Neuron (in vitro differentiated cells): ENCODE measurements at regions not wholly inside any gene's neighbourhood (a gene's known extent, or its start where the extent isn't known, plus 50 kb on each side); places are given as distances from the start of the nearest gene placed in this dataset.

Experiments
- H2AFZ ChIP-seq: one replicate; pipeline ENCODE4 v1.6.1; 2013; ENCODE audit warnings: low read depth, mild to moderate bottlenecking, inconsistent platforms, low read length, moderate library complexity
- H3K27me3 ChIP-seq: one replicate; pipeline ENCODE4 v1.6.1; 2013; ENCODE audit warnings: low read length; ENCODE audit not compliant: insufficient read depth
- H3K36me3 ChIP-seq: one replicate; pipeline ENCODE4 v1.6.1; 2013; ENCODE audit warnings: low read length; ENCODE audit not compliant: insufficient read depth
- H3K4me1 ChIP-seq: one replicate; pipeline ENCODE4 v1.6.1; 2013; ENCODE audit warnings: low read length; ENCODE audit not compliant: insufficient read depth
- H3K4me3 ChIP-seq: 2 replicates; pipeline ENCODE4 v1.5.1; 2013; ENCODE audit warnings: mild to moderate bottlenecking, low read length, moderate library complexity
- H3K9me3 ChIP-seq: one replicate; pipeline ENCODE4 v1.6.1; 2013; ENCODE audit warnings: low read length

DNA sequence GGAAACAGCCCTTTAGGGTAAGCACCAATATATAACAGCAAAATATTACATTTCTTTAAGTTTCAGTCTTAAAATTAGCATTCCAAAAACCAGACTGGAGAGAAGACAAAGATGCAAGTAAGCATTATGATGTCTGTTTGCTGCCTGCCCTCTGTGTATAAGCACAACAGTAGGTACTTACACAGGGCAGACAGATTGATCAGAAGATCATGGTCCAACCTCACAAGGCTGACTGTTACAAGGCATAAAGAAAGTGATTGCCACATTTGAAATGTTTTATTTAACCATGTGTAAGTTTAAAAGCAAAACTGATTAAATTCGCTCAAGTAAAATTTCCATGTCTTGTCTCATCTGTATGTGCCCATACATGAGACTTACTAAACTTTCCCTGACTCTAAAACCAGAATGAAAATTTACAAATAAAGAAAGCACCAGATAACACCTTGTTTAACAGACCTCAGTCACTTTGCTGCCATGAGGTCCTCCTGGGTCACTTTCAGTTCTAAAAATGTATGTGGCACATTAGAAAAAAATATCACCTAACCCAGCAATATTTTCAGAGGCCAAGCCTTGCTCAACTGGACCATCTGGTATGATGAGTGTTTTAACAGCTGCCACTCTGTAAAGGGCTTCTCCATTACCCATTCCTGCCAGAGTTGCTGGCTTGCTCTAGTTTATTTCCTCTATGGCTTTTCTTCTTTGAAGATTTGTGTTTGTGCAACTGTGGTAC is 297.0 kb downstream of the RBM26 start:
- H3K27me3 ChIP-seq: no peaks in the 10 kb centered on the region
- no peaks in the 10 kb centered on the region for H3K36me3 ChIP-seq
- no peak overlapping the region for H3K4me3 ChIP-seq
- H3K9me3 ChIP-seq: no peaks in the 10 kb centered on the region
- H3K4me1 ChIP-seq: no peaks in the 10 kb centered on the region
- H2AFZ ChIP-seq: no peak overlapping the region

DNA sequence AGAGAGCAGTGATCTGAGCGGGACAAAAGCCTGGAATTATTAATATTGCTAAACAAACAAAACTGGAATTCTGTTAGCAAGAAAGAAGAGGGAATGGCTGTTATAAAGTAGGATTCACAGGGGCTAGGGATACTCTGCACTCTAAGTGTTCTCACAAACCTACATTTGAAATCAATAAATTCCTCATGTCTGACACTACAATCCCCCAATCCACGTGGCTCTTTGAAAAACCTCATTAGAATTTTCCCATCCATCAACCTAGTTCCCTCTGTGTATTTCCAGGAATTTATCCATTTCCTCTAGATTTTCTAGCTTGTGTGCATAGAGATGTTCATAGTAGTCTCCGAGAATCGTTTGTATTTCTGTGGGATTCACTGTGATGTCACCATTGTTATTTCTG is 307.5 kb downstream of the RBM26 start:
- no peaks in the 10 kb centered on the region for H3K9me3 ChIP-seq
- H2AFZ ChIP-seq: no peak overlapping the region
- no peaks in the 10 kb centered on the region for H3K27me3 ChIP-seq
- no peaks in the 10 kb centered on the region for H3K36me3 ChIP-seq
- no peak overlapping the region for H3K4me3 ChIP-seq
- H3K4me1 ChIP-seq: no peaks in the 10 kb centered on the region

DNA sequence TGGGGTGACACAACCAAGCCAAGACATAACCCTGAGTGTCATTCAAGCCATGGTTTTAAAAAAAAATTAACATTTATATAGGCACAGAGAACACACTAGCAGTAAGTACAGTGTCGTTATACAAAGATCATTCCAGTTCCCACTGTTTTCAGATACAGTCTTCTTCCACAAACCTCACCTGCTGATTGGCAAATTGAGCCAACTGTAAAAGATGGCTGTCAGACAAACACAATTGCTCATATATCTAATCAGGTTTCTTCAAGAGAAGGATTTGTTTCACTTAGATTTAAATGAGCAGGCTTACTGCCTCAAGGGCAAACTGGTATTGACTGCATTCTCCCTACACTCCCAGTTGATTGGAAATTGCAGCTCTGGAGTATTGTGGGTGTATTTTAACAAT is 308.9 kb downstream of the RBM26 start:
- Histone ChIP-seq H3K36me3 (no peaks in the 10 kb centered on the region), H3K4me3 (no peak overlapping the region), H3K9me3 (no peaks in the 10 kb centered on the region), H3K27me3 (no peaks in the 10 kb centered on the region), H2AFZ (no peak overlapping the region), H3K4me1 (no peaks in the 10 kb centered on the region)

DNA sequence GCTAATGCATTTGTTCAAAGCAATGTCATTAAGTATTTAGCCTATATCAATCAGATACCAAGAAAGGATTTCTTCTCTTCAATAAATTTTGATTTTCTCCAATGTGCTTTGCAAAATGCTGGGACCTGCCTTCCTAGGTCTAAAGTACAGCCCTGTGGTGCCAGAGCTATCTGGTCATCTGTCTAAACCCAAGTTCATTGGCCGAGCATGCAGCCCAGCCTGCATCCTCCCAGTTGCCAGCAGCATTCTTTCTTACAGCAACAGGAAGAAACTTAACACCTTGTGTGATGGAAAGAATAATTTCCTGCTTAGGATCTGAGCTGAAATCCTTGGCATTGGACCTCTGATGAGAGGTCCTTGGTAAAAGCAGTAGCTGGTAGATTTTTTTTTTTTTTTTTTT is 310.0 kb downstream of the RBM26 start:
- Histone ChIP-seq H3K27me3 (no peaks in the 10 kb centered on the region), H3K9me3 (no peaks in the 10 kb centered on the region), H3K4me3 (no peak overlapping the region), H2AFZ (no peak overlapping the region), H3K4me1 (no peaks in the 10 kb centered on the region), H3K36me3 (no peaks in the 10 kb centered on the region)

DNA sequence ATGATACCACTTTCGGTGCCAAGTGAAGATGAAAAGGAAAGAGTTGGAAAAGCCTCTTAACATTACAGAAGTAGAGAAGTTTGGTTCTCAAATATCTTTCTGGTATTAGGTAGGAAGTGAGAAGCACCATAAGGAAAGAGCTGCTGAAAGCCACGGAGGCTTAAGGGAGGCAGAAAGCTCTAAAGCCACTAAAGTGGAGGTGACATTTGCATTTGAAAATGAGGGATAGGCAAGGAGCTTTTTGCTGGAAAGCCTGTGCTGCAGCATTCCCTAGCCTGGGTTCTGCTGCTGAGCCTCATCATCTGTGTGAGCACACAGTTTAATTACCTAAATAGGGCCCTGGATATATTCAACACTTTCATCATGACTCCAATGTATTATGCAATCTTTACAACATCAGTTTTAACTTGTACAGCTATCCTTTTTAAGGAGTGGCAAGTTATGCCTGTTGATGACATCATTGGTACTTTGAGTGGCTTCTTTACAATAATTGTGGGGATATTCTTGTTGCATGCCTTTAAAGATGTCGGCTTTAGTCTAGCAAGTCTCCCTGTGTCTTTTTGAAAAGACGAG is 315.4 kb downstream of the RBM26 start:
- Histone ChIP-seq H2AFZ (no peak overlapping the region), H3K27me3 (no peaks in the 10 kb centered on the region), H3K4me3 (no peak overlapping the region), H3K9me3 (no peaks in the 10 kb centered on the region), H3K4me1 (no peaks in the 10 kb centered on the region), H3K36me3 (no peaks in the 10 kb centered on the region)

DNA sequence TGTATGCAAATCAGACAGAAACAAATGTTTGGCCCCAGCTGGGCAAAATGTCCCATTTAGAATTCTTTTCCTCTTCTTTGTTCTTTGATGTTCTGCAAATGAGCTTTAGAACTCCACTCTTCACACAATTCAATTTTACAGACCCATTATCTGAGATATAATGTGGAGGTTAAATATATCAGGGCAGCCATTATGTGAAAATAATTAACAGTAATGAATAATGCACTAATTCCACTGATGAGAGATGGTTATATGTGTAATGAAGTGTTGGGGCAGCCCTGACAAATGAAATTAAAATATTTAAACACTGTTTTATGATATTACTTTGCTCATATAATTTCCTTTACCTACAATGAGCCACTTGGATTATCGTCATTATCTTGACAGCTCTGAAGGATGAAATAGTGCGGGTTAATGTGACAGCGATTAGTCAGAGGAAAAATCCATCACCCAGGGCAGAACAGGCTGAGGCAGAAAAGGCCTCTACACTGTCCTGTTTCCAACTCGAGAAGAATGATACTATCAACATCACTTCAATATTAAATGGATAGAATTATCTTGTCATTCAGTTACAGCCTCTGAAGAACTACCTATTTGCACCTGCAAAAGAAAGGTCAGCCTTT is 321.1 kb downstream of the RBM26 start:
- no peaks in the 10 kb centered on the region for H3K36me3 ChIP-seq
- H3K27me3 ChIP-seq: no peaks in the 10 kb centered on the region
- H3K9me3 ChIP-seq: no peaks in the 10 kb centered on the region
- no peak overlapping the region for H2AFZ ChIP-seq
- H3K4me3 ChIP-seq: no peak overlapping the region
- peaks cover 2% of the 10 kb centered on the region for H3K4me1 ChIP-seq

DNA sequence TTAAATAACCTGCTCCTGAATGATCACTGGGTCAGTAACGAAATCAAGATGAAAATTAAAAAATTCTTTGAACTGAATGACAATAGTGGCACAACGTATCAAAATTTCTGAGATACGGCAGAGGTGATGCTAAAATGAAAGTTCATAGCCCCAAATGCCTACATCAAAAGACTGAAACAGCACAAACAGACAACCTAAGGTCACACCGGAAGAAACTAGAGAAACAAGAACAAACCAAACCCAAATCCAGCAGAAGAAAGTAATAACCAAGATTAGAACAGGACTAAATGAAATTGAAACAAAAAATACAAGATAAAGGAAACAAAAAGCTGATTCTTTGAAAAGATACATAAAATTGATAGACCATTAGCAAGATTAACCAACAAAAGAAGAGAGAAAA is 324.1 kb downstream of the RBM26 start:
- H3K9me3 ChIP-seq: no peaks in the 10 kb centered on the region
- H2AFZ ChIP-seq: no peak overlapping the region
- H3K4me3 ChIP-seq: no peak overlapping the region
- peaks cover 2% of the 10 kb centered on the region for H3K4me1 ChIP-seq
- no peaks in the 10 kb centered on the region for H3K27me3 ChIP-seq
- no peaks in the 10 kb centered on the region for H3K36me3 ChIP-seq

DNA sequence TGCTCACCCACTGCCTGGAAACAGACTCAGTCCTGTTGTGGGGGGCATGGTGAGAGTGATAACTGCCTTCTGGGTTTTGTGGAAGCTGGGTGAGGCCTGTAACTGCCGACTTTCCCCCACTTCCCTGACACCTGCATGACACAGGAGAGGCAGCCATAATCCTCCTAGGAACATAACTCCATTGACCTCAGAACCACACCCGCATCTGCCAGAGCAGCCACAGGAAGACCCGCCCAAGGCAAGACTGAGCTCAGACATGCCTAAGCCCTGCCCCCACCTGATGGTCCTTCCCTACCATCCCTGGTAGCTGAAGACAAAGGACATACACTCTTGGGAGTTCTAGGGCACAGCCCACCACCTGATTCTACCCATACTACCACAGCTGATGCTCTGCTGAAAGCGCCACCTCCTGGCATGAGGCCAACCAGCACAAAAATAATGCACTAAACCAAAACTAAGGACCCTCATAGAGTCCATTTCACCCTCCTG is 326.7 kb downstream of the RBM26 start:
- no peaks in the 10 kb centered on the region for H3K27me3 ChIP-seq
- H3K4me1 ChIP-seq: no peaks in the 10 kb centered on the region
- no peak overlapping the region for H2AFZ ChIP-seq
- no peak overlapping the region for H3K4me3 ChIP-seq
- H3K36me3 ChIP-seq: no peaks in the 10 kb centered on the region
- H3K9me3 ChIP-seq: no peaks in the 10 kb centered on the region

DNA sequence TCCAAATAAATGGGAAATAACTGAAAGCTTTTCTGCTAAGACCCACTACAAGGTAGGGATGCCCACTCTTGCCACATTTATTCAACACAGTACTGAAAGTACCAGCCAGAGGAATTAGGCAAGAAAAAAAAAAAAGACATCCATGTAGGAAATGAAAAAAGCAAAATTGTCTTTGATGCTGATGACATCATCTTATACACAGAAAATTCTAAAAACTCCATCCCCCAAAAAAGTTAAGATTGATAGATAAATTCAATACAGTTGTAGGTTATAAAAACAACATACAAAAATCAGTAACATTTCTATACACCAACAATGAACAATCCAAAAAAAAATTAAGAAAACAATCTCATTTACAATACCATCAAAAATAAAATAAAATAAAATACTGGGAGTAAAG is 330.4 kb downstream of the RBM26 start:
- no peaks in the 10 kb centered on the region for H3K9me3 ChIP-seq

DNA sequence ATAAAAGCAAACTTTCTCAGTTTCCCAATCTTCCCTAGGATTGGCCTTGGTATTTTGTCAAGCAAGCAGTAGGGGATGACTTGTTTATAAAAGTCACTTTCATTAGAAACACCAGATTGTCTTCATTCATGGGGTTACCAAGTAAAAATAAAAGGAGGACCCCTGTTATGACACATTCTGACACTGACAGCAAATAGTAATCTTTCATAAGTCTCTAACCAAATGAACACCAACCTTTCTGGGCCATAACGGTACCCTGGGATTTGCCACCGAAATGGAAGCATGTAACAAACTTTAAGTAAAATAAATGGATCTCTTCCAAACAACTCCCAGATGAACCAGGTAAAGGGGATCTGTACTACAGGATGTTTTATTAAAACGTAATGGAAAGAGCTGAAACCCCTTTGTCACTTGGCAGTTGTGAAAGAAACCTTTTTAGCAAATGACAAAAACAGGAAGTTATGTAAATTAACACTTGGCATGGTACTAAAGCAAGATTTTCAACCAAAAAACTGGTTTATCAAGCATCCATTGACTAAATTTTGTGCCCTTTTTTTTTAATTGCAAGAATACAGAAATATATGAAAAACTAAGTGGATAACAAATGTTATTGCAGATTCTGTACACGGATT is 335.6 kb downstream of the RBM26 start:
- peaks cover 8% of the 10 kb centered on the region for H3K4me1 ChIP-seq
- H3K27me3 ChIP-seq: no peaks in the 10 kb centered on the region
- H3K36me3 ChIP-seq: no peaks in the 10 kb centered on the region
- no peak overlapping the region for H2AFZ ChIP-seq
- no peaks in the 10 kb centered on the region for H3K9me3 ChIP-seq
- H3K4me3 ChIP-seq: no peak overlapping the region

More for the DNA sequence above, 330.4 kb downstream of the RBM26 start:
- Histone ChIP-seq H3K4me3 (no peak overlapping the region), H3K27me3 (no peaks in the 10 kb centered on the region), H3K4me1 (no peaks in the 10 kb centered on the region), H2AFZ (no peak overlapping the region), H3K36me3 (no peaks in the 10 kb centered on the region)

DNA sequence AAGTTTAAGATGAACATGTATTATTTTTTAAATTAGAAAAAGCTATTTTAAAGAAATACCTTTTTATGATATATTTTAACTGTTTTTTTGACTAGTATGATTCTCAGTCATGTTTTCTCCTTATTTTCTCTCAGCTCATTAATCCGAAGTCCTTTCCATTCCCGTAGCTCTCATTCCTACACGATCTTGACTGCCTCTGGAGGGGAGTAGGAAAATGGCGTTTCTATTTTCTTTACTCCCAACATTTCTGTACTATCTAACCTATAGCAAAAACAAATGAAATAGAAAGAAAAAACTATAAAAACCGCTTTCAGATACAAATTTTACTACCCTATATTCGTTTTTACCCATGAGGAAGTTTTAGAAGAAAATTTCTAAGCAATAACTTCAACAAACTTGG is 343.8 kb downstream of the RBM26 start:
- H3K4me3 ChIP-seq: no peak overlapping the region
- no peaks in the 10 kb centered on the region for H3K27me3 ChIP-seq
- peaks cover 8% of the 10 kb centered on the region for H3K4me1 ChIP-seq
- no peaks in the 10 kb centered on the region for H3K36me3 ChIP-seq
- no peak overlapping the region for H2AFZ ChIP-seq
- H3K9me3 ChIP-seq: no peaks in the 10 kb centered on the region

DNA sequence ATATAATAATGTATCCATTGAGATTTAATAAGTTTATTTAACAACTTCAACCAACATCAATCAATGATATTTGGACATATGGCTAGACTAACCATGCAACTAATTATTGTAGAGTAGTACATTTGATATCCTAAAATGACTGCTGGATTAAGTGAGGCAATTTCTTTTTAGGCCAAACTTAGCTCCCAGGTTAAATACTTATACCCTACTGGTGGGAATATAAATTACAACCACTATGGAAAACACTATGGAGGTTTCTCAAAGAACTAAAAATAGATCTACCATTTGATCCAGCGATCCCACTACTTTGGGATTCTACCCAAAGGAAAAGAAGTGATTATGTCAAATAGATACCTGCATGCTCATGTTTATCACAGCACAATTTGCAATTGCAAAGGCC is 345.8 kb downstream of the RBM26 start:
- Histone ChIP-seq H3K36me3 (no peaks in the 10 kb centered on the region), H3K4me1 (no peaks in the 10 kb centered on the region), H3K9me3 (no peaks in the 10 kb centered on the region), H3K27me3 (no peaks in the 10 kb centered on the region), H3K4me3 (no peak overlapping the region), H2AFZ (no peak overlapping the region)

DNA sequence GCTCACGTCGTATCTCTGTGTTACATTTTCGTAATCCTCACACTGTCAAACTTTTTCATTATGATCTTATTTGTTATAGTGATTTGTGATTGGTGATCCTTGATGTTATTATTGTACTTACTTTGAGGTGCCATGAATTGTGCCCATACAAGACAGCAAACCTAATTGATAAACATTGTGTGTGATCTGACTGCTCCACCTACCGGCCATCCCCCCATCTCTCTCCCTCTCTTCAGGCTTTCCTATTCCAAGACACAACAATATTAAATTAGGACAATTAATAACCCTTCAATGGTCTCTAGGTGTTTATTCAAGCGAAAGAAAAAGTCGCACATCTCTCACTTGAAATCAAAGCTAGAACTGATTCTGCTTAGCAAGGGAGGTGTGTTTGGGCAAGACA is 349.3 kb downstream of the RBM26 start:
- no peak overlapping the region for H2AFZ ChIP-seq
- no peak overlapping the region for H3K4me3 ChIP-seq
- H3K4me1 ChIP-seq: no peaks in the 10 kb centered on the region
- no peaks in the 10 kb centered on the region for H3K27me3 ChIP-seq
- H3K36me3 ChIP-seq: no peaks in the 10 kb centered on the region
- H3K9me3 ChIP-seq: no peaks in the 10 kb centered on the region
